ENCODE measurements at regions not wholly inside any gene's neighbourhood (a gene's known extent, or its start where the extent isn't known, plus 50 kb on each side); places are given as distances from the start of the nearest gene placed in this dataset.

DNA sequence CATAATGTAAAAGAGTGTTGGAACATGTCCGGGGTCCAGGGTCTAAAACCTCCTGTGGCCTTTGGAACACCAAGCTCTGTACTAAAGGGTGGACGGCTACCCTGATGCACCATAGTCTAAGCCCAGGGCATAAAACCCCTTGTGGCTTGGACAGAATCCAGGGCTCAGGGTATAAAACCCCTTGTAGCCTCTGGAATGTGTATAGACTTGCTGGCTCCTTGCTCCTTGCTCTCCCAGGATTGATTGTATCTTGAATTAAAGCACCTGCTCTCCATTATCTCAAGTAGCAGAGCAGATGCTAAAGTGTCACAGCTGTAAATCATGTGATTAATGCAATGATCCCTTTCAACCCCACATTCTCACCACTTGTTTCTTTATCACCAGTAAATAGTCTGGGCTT is 556.5 kb downstream of the LRFN5 start:
- Mint-ChIP-seq H3K4me1 (ENCODE audit: low read depth) (no peaks in the 10 kb centered on the region), H3K9me3 (ENCODE audit: low read depth) (peaks cover 21% of the 10 kb centered on the region), H3K4me3 (ENCODE audit: low read depth) (no peak overlapping the region), H3K36me3 (ENCODE audit: insufficient read depth) (peaks cover 2% of the 10 kb centered on the region), H3K27me3 (no peaks in the 10 kb centered on the region), H3K27ac (no peak overlapping the region)
- DNase-seq (ENCODE audit: low spot score, unreplicated experiment): no peak
- TF ChIP-seq, protein P1, sequence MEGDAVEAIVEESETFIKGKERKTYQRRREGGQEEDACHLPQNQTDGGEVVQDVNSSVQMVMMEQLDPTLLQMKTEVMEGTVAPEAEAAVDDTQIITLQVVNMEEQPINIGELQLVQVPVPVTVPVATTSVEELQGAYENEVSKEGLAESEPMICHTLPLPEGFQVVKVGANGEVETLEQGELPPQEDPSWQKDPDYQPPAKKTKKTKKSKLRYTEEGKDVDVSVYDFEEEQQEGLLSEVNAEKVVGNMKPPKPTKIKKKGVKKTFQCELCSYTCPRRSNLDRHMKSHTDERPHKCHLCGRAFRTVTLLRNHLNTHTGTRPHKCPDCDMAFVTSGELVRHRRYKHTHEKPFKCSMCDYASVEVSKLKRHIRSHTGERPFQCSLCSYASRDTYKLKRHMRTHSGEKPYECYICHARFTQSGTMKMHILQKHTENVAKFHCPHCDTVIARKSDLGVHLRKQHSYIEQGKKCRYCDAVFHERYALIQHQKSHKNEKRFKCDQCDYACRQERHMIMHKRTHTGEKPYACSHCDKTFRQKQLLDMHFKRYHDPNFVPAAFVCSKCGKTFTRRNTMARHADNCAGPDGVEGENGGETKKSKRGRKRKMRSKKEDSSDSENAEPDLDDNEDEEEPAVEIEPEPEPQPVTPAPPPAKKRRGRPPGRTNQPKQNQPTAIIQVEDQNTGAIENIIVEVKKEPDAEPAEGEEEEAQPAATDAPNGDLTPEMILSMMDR (IDR thresholded peaks at IDR 0.05; ENCODE audit: unreplicated experiment): no peak

GRCh38 chr14:42159138-42159537 is 552.5 kb downstream of the LRFN5 start:
- H3K9me3 Mint-ChIP-seq (ENCODE audit: low read depth): no peaks in the 10 kb centered on the region
- H3K27me3 Mint-ChIP-seq: no peaks in the 10 kb centered on the region
- H3K36me3 Mint-ChIP-seq (ENCODE audit: insufficient read depth): no peaks in the 10 kb centered on the region
- DNase-seq (ENCODE audit: low spot score, unreplicated experiment): no peak
- H3K4me3 Mint-ChIP-seq (ENCODE audit: low read depth): no peak overlapping the region
- H3K4me1 Mint-ChIP-seq (ENCODE audit: low read depth): no peaks in the 10 kb centered on the region
- TF ChIP-seq, protein P1 (IDR thresholded peaks at IDR 0.05; ENCODE audit: unreplicated experiment): no peak
- no peak overlapping the region for H3K27ac Mint-ChIP-seq

DNA sequence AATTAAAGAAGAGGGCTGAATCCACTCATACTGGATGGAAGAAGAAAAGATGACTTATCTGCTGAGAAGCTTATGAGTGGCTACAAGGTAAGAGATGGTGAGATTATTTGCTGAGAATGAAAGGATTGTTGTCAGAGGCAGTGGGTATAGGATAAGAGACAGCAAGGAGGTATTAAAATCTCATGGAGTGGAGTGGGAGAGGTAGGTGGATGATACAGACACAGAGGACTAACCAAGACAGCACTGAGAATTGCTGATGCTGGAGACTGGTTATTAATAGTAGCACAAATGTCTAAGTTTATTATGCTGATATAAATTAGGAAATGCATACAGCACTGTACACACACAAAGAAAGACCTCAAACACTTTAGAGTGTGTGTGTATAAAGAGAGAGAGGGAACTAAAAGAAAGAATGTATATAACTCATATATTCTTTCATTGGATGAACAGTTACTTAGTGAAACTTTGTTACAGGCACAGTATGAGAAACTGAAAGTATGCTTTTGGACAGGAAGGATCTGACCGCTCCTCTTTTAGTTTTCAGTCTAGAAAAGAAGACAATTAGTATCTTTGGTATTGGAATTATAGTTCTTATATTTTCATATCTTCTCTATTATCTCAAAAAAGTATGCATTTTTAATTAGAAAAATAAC is 543.1 kb downstream of the LRFN5 start:
- H3K4me3 Mint-ChIP-seq (ENCODE audit: low read depth): no peak overlapping the region
- H3K36me3 Mint-ChIP-seq (ENCODE audit: insufficient read depth): no peaks in the 10 kb centered on the region
- no peaks in the 10 kb centered on the region for H3K4me1 Mint-ChIP-seq (ENCODE audit: low read depth)
- H3K9me3 Mint-ChIP-seq (ENCODE audit: low read depth): no peaks in the 10 kb centered on the region
- no peak overlapping the region for H3K27ac Mint-ChIP-seq
- TF ChIP-seq, protein P1 (IDR thresholded peaks at IDR 0.05; ENCODE audit: unreplicated experiment): no peak
- H3K27me3 Mint-ChIP-seq: no peaks in the 10 kb centered on the region
- no peak for DNase-seq (ENCODE audit: low spot score, unreplicated experiment)

- Mint-ChIP-seq H3K4me1 (ENCODE audit: low read depth) (no peaks in the 10 kb centered on the region), H3K9me3 (ENCODE audit: low read depth) (no peaks in the 10 kb centered on the region), H3K36me3 (ENCODE audit: insufficient read depth) (no peaks in the 10 kb centered on the region), H3K4me3 (ENCODE audit: low read depth) (no peak overlapping the region), H3K27ac (no peak overlapping the region), H3K27me3 (no peaks in the 10 kb centered on the region)
- no peak for DNase-seq (ENCODE audit: low spot score, unreplicated experiment)
- TF ChIP-seq, protein P1 (IDR thresholded peaks at IDR 0.05; ENCODE audit: unreplicated experiment): no peak
Observed at GRCh38 chr14:42145766-42146165, 539.1 kb downstream of the LRFN5 start.

DNA sequence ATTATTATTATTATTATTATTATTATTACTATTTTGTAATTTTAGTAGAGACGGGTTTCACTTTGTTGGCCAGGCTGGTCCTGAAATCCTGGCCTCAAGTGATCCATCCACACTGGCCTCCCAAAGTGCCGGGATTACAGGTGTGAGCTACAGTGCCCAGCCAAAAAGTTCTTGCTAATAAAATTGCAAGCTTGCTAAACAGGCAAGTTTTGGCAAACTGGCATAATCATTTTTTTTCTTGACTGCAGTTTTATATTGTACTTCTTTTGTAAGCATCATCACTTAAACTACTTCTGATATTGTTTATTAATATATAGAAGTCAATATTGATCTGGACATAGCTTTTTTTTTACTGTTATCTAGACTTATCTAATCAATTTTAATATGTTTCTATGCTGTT is 536.4 kb downstream of the LRFN5 start:
- no peak for DNase-seq (ENCODE audit: low spot score, unreplicated experiment)
- H3K4me3 Mint-ChIP-seq (ENCODE audit: low read depth): no peak overlapping the region
- H3K4me1 Mint-ChIP-seq (ENCODE audit: low read depth): no peaks in the 10 kb centered on the region
- no peaks in the 10 kb centered on the region for H3K27me3 Mint-ChIP-seq
- TF ChIP-seq, protein P1 (IDR thresholded peaks at IDR 0.05; ENCODE audit: unreplicated experiment): no peak
- no peaks in the 10 kb centered on the region for H3K9me3 Mint-ChIP-seq (ENCODE audit: low read depth)
- no peaks in the 10 kb centered on the region for H3K36me3 Mint-ChIP-seq (ENCODE audit: insufficient read depth)
- H3K27ac Mint-ChIP-seq: no peak overlapping the region
